ENCODE measurements at regions not wholly inside any gene's neighbourhood (a gene's known extent, or its start where the extent isn't known, plus 50 kb on each side); places are given as distances from the start of the nearest gene placed in this dataset.
"Not testable (repeated sequence)": the region's sequence is repeated elsewhere in the genome, so short reads cannot be mapped to it uniquely, and the experiment has no call there.

DNA sequence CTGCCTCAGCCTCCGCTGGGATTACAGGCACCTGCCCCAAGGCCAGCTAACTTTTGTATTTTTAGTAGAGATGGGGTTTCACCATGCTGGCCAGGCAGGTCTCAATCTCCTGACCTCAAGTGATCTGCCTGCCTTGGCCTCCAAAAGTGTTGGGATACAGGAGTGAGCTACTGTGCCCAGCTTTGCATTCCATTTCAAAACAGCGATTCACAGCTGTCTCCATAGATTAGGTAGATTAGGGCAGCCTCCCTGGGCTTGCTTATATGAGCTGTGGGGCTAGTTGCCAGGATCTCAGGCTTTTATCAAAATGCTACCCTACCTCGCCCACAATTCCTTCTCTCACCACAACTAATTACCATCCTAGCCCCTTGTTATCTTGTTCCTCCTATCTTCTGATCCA lies 176.4 kb upstream of the ZKSCAN2 start:
- DNase-seq = no peak

DNA sequence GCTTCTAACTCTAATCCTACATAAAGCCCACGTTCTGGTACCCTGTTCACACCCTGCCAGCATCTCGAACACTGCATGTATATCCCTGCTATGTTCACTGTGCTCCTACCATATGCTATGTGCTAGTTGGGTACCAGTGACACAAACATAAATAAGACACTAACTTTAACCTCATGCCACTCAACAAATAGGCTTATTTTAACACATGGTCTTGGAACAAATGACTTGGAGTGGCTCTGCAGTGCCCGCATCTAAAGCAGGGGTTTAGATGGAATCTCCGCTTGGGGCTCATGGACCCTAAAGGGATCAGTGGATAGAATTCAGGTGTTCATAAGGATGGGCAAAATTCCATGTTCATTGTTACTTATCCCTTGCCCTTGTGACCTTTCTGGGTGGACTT lies 175.7 kb upstream of the ZKSCAN2 start:
- no peak for DNase-seq

- DNase-seq = no peak
Measured at GRCh38 chr16:25431472-25431871, 173.8 kb upstream of the ZKSCAN2 start.

DNA sequence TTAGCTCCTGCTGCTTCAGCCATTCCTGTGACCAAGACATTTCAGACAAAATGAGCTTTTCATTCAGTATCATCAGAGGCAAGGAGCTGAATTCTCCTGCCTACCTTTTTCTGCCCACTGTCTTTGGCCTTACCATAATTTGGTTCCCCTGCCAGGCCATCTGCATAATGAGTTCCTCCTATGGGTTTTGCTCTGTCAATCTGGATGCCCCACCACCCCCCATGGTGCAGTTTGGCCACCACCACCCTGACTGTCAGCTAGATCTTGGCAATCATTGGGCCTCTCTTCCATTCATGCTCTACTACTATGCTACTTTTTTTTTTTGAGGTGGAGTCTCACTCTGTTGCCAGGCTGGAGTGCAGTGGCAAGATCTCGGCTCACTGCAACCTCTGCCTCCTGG lies 169.2 kb upstream of the ZKSCAN2 start:
- no peak for DNase-seq

- no peak for DNase-seq
Measured at GRCh38 chr16:25419681-25420080, 162.0 kb upstream of the ZKSCAN2 start.

DNA sequence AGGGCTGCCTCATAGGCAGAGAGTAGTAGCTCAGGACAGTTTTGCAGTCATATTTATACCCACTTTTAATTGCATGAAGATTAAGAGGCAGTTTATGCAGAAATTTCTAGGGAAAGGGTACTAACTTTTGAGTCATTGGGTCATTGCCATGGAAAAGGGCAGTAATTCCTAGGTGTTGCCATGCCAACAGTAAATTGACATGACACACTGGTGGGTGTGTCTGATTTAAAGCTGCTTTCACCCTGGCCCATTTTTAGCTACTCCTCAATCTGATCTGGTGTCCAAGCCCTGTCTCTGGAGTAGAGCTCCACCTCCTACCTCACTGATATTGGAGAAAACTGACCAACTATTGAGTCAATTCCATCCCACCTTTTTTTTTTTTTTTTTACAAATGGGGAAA lies 161.5 kb upstream of the ZKSCAN2 start:
- no peak for DNase-seq

- DNase-seq = no peak
Measured at GRCh38 chr16:25416002-25416401, 158.4 kb upstream of the ZKSCAN2 start.

DNA sequence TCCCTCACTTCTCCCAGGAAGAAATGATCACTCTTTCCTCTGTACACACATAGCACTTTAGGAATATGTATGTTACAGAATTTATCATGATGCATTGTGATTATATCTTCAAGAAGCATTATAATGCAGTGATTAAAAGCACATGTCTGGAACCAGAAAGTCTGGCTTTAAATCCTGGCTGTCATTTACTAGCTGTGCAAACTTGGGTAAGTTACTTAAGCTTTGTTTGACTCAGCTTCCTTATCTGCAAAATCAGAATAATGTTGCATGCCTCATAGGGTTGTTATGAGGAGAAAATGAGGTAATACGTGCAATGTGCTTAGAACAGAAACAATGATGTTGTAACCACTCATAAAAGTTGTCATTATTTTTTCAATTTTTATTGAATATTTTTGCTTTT lies 156.3 kb upstream of the ZKSCAN2 start:
- peak; percentile 4 for DNase-seq

DNA sequence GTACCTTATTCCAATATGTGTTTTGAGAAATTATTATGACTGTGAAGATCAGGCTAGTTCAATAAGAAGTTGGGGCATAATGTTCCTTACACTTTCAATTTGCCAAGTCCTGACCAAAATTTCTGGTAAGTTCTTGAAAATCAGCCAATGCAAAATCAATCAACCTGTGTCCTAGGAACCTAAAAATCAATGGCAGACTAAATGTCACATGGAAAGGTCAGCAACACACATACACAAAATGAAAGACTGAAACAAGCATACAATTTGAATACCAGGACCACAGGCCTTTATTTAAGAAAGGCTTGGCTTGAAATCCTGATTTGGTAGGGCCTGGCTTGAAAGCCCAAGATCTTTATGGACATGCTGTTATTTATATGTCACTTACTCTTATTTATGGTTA lies 155.5 kb upstream of the ZKSCAN2 start:
- DNase-seq = no peak

DNA sequence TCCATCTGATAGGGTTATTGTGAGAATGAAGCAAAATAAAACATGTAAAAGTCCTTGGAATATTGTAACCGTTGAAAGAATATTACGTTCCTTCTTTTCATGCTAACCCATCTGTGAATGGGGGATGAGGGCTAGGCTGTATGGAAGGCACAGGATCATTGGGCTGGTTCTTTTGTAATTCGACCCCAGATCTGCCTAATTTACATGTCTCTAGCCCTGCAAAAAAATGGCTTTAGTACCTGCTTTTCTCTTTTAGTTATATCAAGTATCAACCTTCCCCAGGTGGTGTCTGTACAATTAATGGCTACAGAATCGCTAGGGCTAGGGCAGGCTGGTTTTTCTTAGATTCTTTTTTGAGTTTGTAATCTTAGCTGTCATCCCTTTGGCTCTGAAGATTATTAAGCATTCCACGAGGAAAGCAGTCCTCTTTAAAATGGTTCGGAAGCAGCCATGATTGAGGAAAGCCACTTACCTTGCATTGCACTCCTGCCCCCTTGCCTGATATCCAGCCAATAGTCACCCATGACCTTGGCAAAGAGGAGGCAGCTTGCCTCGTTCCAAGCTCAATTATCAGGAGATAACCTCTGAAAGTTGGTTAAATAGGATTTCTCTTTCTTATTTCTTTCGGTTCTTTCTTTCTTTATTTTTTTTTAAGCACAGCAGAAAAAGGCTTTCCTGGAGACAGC lies 153.9 kb upstream of the ZKSCAN2 start:
- DNase-seq = no peak

DNA sequence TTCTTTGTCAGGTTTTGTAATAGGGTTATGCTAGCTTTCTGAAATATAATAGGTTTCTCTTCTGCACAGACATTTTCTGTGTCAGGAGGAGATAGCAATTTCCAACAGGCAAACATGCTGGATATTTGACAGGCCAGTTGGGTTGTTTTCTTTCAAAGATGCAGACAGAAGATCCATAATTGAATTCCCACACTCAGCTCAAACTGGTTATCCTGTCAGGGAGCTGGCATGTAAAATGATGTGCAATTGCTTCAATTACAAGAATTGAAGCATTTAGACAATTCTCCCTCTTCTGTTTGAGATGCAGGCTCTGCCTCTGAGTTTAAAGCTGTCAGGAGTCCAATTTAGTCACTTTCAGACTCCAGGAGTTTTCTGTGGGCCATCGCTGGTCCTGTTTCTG lies 146.2 kb upstream of the ZKSCAN2 start:
- DNase-seq = no peak

GRCh38 chr16:25395528-25395927 lies 137.9 kb upstream of the ZKSCAN2 start:
- DNase-seq = no peak

DNA sequence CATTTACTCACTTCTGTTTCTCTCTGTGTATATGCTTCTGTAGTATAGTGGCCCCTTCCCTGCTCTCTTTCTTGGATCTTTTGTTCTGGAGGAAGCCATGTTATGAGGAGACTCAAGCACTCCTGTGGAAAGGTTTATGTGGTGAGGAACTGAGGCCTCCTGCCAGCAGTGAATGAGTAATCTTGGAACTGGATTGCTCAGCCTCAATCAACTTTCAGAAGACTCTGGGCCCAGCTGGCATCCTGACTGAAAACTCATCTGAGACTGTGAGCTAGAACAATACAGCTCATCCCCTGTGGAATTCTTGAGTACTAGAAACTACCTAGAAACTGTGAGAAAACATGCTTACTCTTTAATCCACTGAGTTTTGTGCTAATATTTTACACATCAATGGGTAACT lies 133.1 kb upstream of the ZKSCAN2 start:
- DNase-seq = no peak

- DNase-seq = no peak
Measured at GRCh38 chr16:25374556-25374955, 116.9 kb upstream of the ZKSCAN2 start.

DNA sequence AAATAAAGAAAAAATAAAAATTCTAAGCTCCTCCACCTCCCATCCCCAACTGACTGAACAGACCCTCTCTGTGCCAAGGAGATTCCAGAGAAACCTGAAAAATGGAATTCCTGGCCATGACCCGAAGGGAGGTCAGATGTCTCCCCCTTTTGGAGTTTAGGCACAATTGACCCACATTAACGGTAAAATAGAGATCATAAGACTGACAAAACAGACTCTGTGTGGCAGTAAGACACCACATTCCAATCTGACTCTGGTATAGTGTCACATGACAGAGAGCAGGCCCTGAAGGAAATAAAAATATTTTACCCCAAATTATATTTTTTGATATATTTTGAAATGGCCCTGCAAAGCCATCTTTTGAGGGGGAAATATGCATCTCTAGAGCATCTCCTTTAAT lies 115.1 kb upstream of the ZKSCAN2 start:
- DNase-seq = no peak

DNA sequence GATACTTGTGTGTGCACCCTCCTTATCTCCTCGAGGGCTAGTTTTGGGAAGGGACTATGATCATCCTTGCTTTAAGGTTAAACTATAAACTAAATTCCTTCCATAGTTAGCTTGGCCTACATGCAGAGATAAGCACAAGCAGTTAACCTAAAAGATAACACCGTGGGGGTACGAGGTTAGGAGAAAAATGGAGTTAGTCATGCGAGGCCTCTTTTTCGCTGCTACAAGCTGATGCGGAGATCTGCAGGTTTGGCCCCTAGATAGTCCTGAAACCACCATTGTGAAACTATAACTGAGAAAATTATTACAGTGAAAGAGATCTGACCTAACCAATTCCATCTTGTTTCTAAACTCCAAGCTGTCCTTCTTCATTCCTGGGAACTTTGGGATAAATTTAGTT lies 113.7 kb upstream of the ZKSCAN2 start:
- DNase-seq = no peak

DNA sequence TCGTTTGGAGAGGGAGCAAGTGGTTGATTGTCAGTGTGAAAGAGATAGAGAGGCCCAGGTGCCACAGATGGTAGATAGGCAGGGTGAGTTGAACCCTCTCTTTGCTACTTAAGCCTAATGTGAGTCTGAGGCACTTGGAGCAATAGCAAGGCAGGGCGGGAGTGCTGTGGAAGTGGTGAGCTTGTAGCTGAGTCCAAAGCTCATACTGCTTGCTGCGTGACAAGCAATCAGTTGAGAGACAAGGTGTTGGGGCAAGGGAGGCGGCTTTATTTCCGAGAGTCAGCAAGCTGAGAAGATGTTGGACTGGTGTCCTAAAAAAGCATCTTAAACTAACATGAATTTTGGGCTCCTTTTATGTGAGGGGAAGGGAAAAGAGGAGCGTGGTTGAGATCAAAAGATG lies 112.9 kb upstream of the ZKSCAN2 start:
- DNase-seq = no peak

DNA sequence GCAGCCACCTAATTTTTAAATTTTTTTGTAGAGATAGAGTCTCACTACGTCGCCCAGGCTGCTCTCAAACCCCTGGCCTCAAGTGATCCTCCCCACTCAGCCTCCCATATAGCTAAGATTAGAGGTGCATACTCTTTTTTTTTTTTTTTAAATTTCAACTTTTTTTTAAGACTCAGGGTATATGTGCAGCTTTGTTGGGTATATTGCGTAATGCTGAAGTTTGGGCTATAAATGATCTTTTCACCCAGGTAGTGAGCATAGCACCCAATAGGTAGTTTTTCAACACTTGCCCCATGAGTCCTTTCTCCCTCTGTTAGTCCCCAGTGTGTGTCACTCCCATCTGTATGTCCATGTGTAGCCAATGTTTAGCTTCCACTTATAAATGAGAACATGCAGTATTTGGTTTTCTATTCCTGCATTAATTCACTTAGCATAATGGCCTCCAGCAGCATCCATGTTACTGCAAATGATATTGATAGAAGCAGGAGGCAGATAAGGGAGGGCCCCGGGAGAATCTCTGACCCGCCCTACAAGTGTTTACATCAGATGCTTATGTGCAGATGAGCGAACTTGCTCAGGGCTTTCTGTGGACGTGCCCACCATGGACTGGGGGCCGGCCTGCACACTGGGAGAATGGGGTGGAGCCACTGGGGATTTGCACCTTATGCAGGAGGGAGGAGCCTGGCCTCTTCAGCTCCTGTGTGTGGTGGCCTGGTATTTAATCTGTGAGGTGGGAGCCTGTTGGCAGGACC lies 110.3 kb upstream of the ZKSCAN2 start:
- DNase-seq = no peak

DNA sequence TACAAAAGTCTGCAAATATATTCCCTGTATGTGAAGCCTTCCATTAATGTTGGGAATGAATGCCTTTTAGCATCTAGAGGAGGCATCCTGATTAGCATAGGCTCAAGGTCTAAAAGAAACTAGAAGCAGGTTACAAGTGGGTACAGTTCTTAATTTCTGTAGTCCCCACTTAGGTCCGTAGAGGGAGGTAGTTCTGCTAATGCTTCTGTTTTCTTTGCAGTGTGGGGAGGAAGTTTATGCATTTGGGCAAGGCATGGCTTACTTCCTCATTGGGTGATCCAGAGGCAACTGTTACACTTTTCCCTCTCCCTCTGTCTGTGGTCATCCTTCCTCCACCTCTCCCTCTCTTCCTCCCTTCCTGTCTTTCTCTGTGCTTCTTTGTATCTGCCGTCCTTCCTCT lies 108.4 kb upstream of the ZKSCAN2 start:
- DNase-seq = no peak

- not testable (repeated sequence) for DNase-seq
Measured at GRCh38 chr16:25359516-25359915, 101.9 kb upstream of the ZKSCAN2 start.

DNA sequence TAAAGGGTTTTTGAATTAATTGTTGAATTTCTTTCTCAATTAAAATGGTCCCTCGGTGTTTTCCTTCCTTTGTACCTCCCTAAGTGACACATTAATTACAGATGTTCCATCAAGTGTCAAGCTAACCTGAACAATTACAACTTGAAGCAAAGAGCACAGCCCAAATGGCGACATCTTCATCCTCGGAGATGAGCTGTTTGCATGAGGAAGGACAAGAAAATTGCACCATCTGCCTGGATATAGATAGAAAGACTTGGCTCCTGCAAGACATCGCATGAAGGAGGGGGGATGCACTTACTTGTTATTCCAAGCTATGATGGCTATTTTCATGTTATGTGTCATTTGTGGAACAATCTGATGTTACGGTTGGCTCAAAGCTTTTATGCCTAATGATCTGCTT lies 86.4 kb upstream of the ZKSCAN2 start:
- no peak for DNase-seq

DNA sequence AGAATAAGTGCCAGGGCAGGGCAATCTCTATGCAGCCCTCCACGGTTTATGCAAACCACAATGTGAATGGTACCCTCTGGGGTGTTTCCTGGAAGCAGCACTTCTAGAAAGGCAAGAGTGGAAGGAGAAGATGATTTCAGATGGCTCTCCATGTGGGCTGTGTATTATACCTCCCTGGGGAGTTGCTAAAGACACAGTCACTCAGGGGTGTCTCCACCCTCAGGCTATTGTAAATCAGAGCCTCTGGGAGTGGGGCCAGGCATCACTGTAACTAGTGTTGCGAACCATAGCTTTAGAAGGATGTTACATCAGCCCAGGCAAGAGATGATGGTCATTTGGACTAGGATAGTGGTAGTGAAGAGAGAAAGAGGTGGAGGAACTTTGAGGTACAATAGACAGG lies 83.3 kb upstream of the ZKSCAN2 start:
- no peak for DNase-seq

DNA sequence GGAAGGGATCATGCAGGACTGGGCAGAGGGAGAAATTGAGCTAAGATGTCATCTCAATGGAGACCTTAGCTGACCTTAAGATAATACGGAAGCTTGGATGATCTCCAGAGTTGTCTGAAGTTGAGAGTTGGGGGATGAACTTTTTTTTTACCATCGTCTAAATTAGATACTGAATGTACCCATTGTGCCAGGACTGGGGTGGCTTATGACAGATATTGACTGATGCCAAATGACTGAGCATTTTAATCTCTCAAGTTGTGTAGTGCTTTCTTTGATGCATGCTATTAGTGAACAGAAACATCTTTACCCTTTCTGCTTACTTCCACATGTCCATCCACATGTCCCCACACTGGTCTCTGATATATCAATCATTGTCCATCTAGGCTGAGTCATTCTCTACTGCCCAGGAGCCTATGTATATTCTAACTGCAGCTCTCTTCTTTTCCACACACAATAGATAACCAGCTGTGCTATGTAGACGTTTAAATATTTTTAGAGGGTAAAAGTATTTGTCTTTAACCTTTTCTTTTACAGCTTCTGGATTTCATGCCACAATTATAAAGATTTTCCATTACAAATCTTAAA lies 60.2 kb upstream of the ZKSCAN2 start:
- DNase-seq = no peak

- no peak for DNase-seq
Measured at GRCh38 chr16:25311950-25312349, 54.3 kb upstream of the ZKSCAN2 start.
